Testis (tissue), 2 donors: ENCODE measurements at regions not wholly inside any gene's neighbourhood (a gene's known extent, or its start where the extent isn't known, plus 50 kb on each side); places are given as distances from the start of the nearest gene placed in this dataset.

Source experiments
- CTCF ChIP-seq, 3 experiments: fragments of 450-650 bp in 2 of 3; fragments of 200-600 bp in 1 of 3; sonication (generic) in 1 of 3; IDR thresholded peaks; one replicate each; pipeline ENCODE4 v1.5.1; 2016 to 2019; ENCODE audit warnings: antibody characterized with exemption in 3 of 3, mild to moderate bottlenecking in 2 of 3, moderate library complexity in 1 of 3
- POLR2A ChIP-seq: fragments of 450-650 bp; IDR thresholded peaks from one replicate; pipeline ENCODE4 v1.6.1; 2017; ENCODE audit warnings: antibody characterized with exemption, mild to moderate bottlenecking, moderate library complexity

DNA sequence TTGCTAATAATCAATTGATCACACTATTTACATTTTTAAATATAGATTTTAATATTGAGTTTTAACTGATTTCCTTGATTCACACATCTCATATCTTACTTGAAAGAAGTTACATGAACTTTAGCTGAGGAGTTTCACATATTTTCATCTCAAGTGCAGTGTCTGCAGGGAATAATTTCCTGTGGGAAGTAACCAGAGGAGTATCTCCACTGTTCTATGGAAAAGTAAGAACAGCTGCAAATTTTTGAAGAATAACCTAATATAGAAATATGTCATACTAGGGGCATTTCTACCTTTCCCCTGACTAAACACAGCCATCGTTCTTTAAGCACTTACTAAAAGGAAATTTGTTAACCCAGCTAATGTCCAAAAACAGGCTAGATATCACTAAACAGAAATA, 546.4 kb downstream of the EFNA5 start:
- no peak for TF ChIP-seq POLR2A
- no peak for TF ChIP-seq CTCF (IDR thresholded peaks at IDR 0.05)
